Caco-2 (cell line): ENCODE measurements at regions not wholly inside any gene's neighbourhood (a gene's known extent, or its start where the extent isn't known, plus 50 kb on each side); places are given as distances from the start of the nearest gene placed in this dataset.

Experiments
- BruUV-seq: library from RNA; stranded (reverse); fragments of 400-500 nt; replicated peaks from 2 replicates; lab custom pipeline; 2021; lab: Mats Ljungman, UMichigan
- CTCF ChIA-PET: fragments of 300-600 bp; sonication (Branson Sonifier 250); formaldehyde crosslinking; loops from one replicate; lab custom pipeline; 2022; ENCODE audit warnings: antibody characterized with exemption; lab: Charles Lee
- POLR2A ChIA-PET: fragments of 300-600 bp; sonication (Branson Sonifier 250); formaldehyde crosslinking; loops from one replicate; lab custom pipeline; 2022; ENCODE audit warnings: antibody characterized with exemption; lab: Charles Lee
- DNase-seq, 2 experiments: peaks; one replicate each; pipeline versions ENCODE4 v3.0.0 to v3.0.0-alpha.2; 2020 to 2022
- H3K27me3 ChIP-seq: replicated peaks from 2 replicates; pipeline ENCODE4 v1.6.0; 2011; ENCODE audit warnings: low read length; ENCODE audit not compliant: control insufficient read depth, insufficient read depth
- H3K36me3 ChIP-seq: 2 replicates; pipeline ENCODE4 v1.5.1; 2011; ENCODE audit warnings: low read length; ENCODE audit not compliant: control insufficient read depth, insufficient read depth
- H3K4me1 ChIP-seq: fragments of 250-450 bp; sonication (Bioruptor Pico); 2 replicates; pipeline ENCODE4 v1.5.1; 2020; ENCODE audit warnings: mild to moderate bottlenecking
- H3K4me3 ChIP-seq: 2 replicates; pipeline ENCODE4 v1.5.1; 2011; ENCODE audit warnings: low read depth, mild to moderate bottlenecking, control low read depth, low read length
- H3K9me3 ChIP-seq: fragments of 250-450 bp; sonication (Bioruptor Pico); 2 replicates; pipeline ENCODE4 v1.5.1; 2020; ENCODE audit warnings: mild to moderate bottlenecking, moderate library complexity
- H3K27ac Mint-ChIP-seq: one replicate; pipeline ENCODE4 v1.8.0; 2022; ENCODE audit warnings: mixed read lengths; ENCODE audit not compliant: unreplicated experiment
- H3K27me3 Mint-ChIP-seq: one replicate; pipeline ENCODE4 v1.8.0; 2022; ENCODE audit warnings: mixed read lengths; ENCODE audit not compliant: insufficient read depth, unreplicated experiment
- H3K36me3 Mint-ChIP-seq: one replicate; pipeline ENCODE4 v1.8.0; 2022; ENCODE audit warnings: mild to moderate bottlenecking, mixed read lengths; ENCODE audit not compliant: insufficient read depth, unreplicated experiment
- H3K4me1 Mint-ChIP-seq: one replicate; pipeline ENCODE4 v1.8.0; 2022; ENCODE audit warnings: low read depth, mixed read lengths; ENCODE audit not compliant: unreplicated experiment
- H3K4me3 Mint-ChIP-seq: one replicate; pipeline ENCODE4 v1.8.0; 2022; ENCODE audit warnings: mild to moderate bottlenecking, moderate library complexity, mixed read lengths; ENCODE audit not compliant: unreplicated experiment
- H3K9me3 Mint-ChIP-seq: one replicate; pipeline ENCODE4 v1.8.0; 2022; ENCODE audit warnings: mixed read lengths; ENCODE audit not compliant: unreplicated experiment
- CTCF ChIP-seq, 2 experiments: fragments of 200-600 bp in 1 of 2; IDR thresholded peaks; 1 replicate in 1 of 2; 2 replicates in 1 of 2; pipeline versions ENCODE4 v1.5.1 to v1.8.0; 2011 to 2022; ENCODE audit warnings: antibody characterized with exemption in 1 of 2, control low read depth in 1 of 2, inconsistent platforms in 1 of 2, low read depth in 1 of 2, low read length in 1 of 2, mild to moderate bottlenecking in 1 of 2, moderate library complexity in 1 of 2; ENCODE audit not compliant: insufficient read depth in 1 of 2, severe bottlenecking in 1 of 2, unreplicated experiment in 1 of 2
- intact Hi-C: fragments of 100-400 bp; cut with micrococcal nuclease; formaldehyde crosslinking; loops from one replicate; pipeline ENCODE4 v1.10.0; 2022; ENCODE audit not compliant: unreplicated experiment

- DNase-seq, result no peak
- POLR2A ChIA-PET, result no interaction called here
- BruUV-seq, result no TSS peak
- Histone ChIP-seq H3K27me3 (no peaks in the 10 kb centered on the region), H3K4me3 (no peak overlapping the region), H3K36me3 (no peaks in the 10 kb centered on the region), H3K4me1 (no peaks in the 10 kb centered on the region), H3K9me3 (no peaks in the 10 kb centered on the region)
- no peaks in the 10 kb centered on the region for H3K4me1 Mint-ChIP-seq
- intact Hi-C loops, result no loop called here
- peaks cover 5% of the 10 kb centered on the region for H3K27me3 Mint-ChIP-seq
- CTCF ChIA-PET, result no interaction called here
- H3K4me3 Mint-ChIP-seq, result no peak overlapping the region
- H3K9me3 Mint-ChIP-seq, result no peaks in the 10 kb centered on the region
- TF ChIP-seq CTCF (IDR thresholded peaks at IDR 0.05; ENCODE audit: insufficient read depth in 1 of 2, low read depth in 1 of 2, low read length in 1 of 2, severe bottlenecking in 1 of 2, unreplicated experiment in 1 of 2), result no peak
- H3K27ac Mint-ChIP-seq, result no peak overlapping the region
- no peaks in the 10 kb centered on the region for H3K36me3 Mint-ChIP-seq
Measured at GRCh38 chr2:181268174-181268867, 188.9 kb upstream of the ITGA4 start.

- Histone ChIP-seq H3K4me3 (no peak overlapping the region), H3K27me3 (no peaks in the 10 kb centered on the region), H3K36me3 (no peaks in the 10 kb centered on the region), H3K4me1 (no peaks in the 10 kb centered on the region), H3K9me3 (no peaks in the 10 kb centered on the region)
- Mint-ChIP-seq H3K27me3 (peaks cover 3% of the 10 kb centered on the region), H3K27ac (no peak overlapping the region), H3K4me1 (no peaks in the 10 kb centered on the region), H3K36me3 (no peaks in the 10 kb centered on the region), H3K4me3 (no peak overlapping the region), H3K9me3 (no peaks in the 10 kb centered on the region)
- DNase-seq, result no peak
- intact Hi-C loops, result no loop called here
- CTCF ChIA-PET, result no interaction called here
- POLR2A ChIA-PET, result no interaction called here
- BruUV-seq, result no TSS peak
- no peak for TF ChIP-seq CTCF (IDR thresholded peaks at IDR 0.05; ENCODE audit: insufficient read depth in 1 of 2, low read depth in 1 of 2, low read length in 1 of 2, severe bottlenecking in 1 of 2, unreplicated experiment in 1 of 2)
Measured at GRCh38 chr2:181273986-181274385, 183.2 kb upstream of the ITGA4 start.

GRCh38 chr2:181275643-181276070 lies 181.5 kb upstream of the ITGA4 start:
- ChIA-PET POLR2A (no interaction called here), CTCF (no interaction called here)
- intact Hi-C loops, result no loop called here

More at GRCh38 chr2:181275643-181276070, 181.5 kb upstream of the ITGA4 start:
- H3K27me3 Mint-ChIP-seq, result no peaks in the 10 kb centered on the region
- BruUV-seq, result no TSS peak
- no peaks in the 10 kb centered on the region for H3K4me1 Mint-ChIP-seq
- H3K36me3 ChIP-seq, result no peaks in the 10 kb centered on the region
- no peaks in the 10 kb centered on the region for H3K4me1 ChIP-seq
- no peaks in the 10 kb centered on the region for H3K9me3 Mint-ChIP-seq
- no peak overlapping the region for H3K4me3 ChIP-seq
- no peaks in the 10 kb centered on the region for H3K27me3 ChIP-seq
- no peaks in the 10 kb centered on the region for H3K36me3 Mint-ChIP-seq
- H3K9me3 ChIP-seq, result no peaks in the 10 kb centered on the region
- TF ChIP-seq CTCF (IDR thresholded peaks at IDR 0.05; ENCODE audit: insufficient read depth in 1 of 2, low read depth in 1 of 2, low read length in 1 of 2, severe bottlenecking in 1 of 2, unreplicated experiment in 1 of 2), result no peak
- H3K27ac Mint-ChIP-seq, result no peak overlapping the region
- H3K4me3 Mint-ChIP-seq, result no peak overlapping the region
- no peak for DNase-seq
